HEK293 (cell line): ENCODE measurements at regions not wholly inside any gene's neighbourhood (a gene's known extent, or its start where the extent isn't known, plus 50 kb on each side); places are given as distances from the start of the nearest gene placed in this dataset.

Experiments
- CTCF ChIA-PET: fragments of 350-600 bp; formaldehyde crosslinking; extraction: SDS; loops from one replicate; lab custom pipeline; 2021; ENCODE audit warnings: antibody characterized with exemption; lab: Yijun Ruan, JAX
- POLR2A ChIA-PET: fragments of 300-600 bp; formaldehyde crosslinking; extraction: SDS; loops from one replicate; lab custom pipeline; 2020; ENCODE audit warnings: antibody characterized with exemption, inconsistent platforms; lab: Yijun Ruan, JAX
- H3K27ac ChIP-seq: fragments of 200-500 bp; sonication (Bioruptor generic); 2 replicates; pipeline ENCODE4 v1.5.1; 2014; ENCODE audit warnings: low read depth, low read length, control low read depth, inconsistent platforms; ENCODE audit errors: extremely low read depth
- H3K36me3 ChIP-seq, 2 experiments: fragments of 200-500 bp in 1 of 2; sonication (Bioruptor generic) in 1 of 2; 1 replicate in 1 of 2; 2 replicates in 1 of 2; pipeline ENCODE4 v1.5.1; 2014 to 2017; ENCODE audit warnings: inconsistent platforms in 2 of 2, low read length in 2 of 2; ENCODE audit not compliant: control insufficient read depth in 2 of 2, insufficient read depth in 1 of 2
- H3K4me1 ChIP-seq: fragments of 200-500 bp; sonication (Bioruptor generic); 2 replicates; pipeline ENCODE4 v1.5.1; 2014; ENCODE audit warnings: mild to moderate bottlenecking, low read length, inconsistent platforms; ENCODE audit not compliant: control insufficient read depth, insufficient read depth
- H3K4me3 ChIP-seq: 2 replicates; pipeline ENCODE4 v1.5.1; 2011; ENCODE audit warnings: low read depth, mild to moderate bottlenecking, control low read depth, low read length, moderate library complexity
- H3K9me3 ChIP-seq: fragments of 200-500 bp; sonication (Bioruptor generic); 2 replicates; pipeline ENCODE4 v1.5.1; 2014; ENCODE audit warnings: low read depth, low read length, inconsistent platforms; ENCODE audit not compliant: control insufficient read depth, insufficient read depth
- HOXA7 ChIP-seq: sonication (generic); formaldehyde crosslinking; IDR thresholded peaks from 2 replicates; pipeline ENCODE4 v1.8.1; 2022; ENCODE audit warnings: missing genetic modification reagents, borderline replicate concordance
- HOXC10 ChIP-seq: sonication (generic); formaldehyde crosslinking; IDR thresholded peaks from 2 replicates; pipeline ENCODE4 v1.8.1; 2023; ENCODE audit warnings: mild to moderate bottlenecking, missing genetic modification reagents
- RBAK ChIP-seq: fragments of 450-650 bp; formaldehyde crosslinking; IDR thresholded peaks from 2 replicates; pipeline ENCODE4 v1.5.1; 2016; ENCODE audit warnings: missing biosample characterization, missing genetic modification characterization
- SCRT2 ChIP-seq: fragments of 450-650 bp; formaldehyde crosslinking; IDR thresholded peaks from 2 replicates; pipeline ENCODE4 v1.5.1; 2016; ENCODE audit warnings: missing biosample characterization, missing genetic modification characterization
- ZBTB48 ChIP-seq: fragments of 450-650 bp; formaldehyde crosslinking; IDR thresholded peaks from 2 replicates; pipeline ENCODE4 v1.5.1; 2016; ENCODE audit warnings: missing biosample characterization, missing genetic modification characterization
- ZFP41 ChIP-seq: fragments of 450-650 bp; formaldehyde crosslinking; IDR thresholded peaks from 2 replicates; pipeline ENCODE4 v1.5.1; 2016; ENCODE audit warnings: missing biosample characterization, missing genetic modification characterization, borderline replicate concordance
- ZNF211 ChIP-seq: fragments of 450-650 bp; formaldehyde crosslinking; IDR thresholded peaks from 2 replicates; pipeline ENCODE4 v1.5.1; 2016; ENCODE audit warnings: low read depth, missing biosample characterization, missing genetic modification characterization
- ZNF433 ChIP-seq: fragments of 450-650 bp; formaldehyde crosslinking; IDR thresholded peaks from 2 replicates; pipeline ENCODE4 v1.5.1; 2016; ENCODE audit warnings: missing biosample characterization, missing genetic modification characterization, low read depth
- ZNF555 ChIP-seq: fragments of 450-650 bp; formaldehyde crosslinking; conservative IDR thresholded peaks from 2 replicates; pipeline ENCODE4 v1.5.1; 2017; ENCODE audit warnings: missing biosample characterization, mild to moderate bottlenecking, missing genetic modification characterization, inconsistent platforms
- ZNF623 ChIP-seq: fragments of 450-650 bp; formaldehyde crosslinking; IDR thresholded peaks from 2 replicates; pipeline ENCODE4 v1.5.1; 2016; ENCODE audit warnings: missing biosample characterization, missing genetic modification characterization
- ZNF660 ChIP-seq: fragments of 450-650 bp; IDR thresholded peaks from 2 replicates; pipeline ENCODE4 v1.5.1; 2018; ENCODE audit warnings: missing biosample characterization, mild to moderate bottlenecking, missing genetic modification characterization
- ZNF707 ChIP-seq: fragments of 450-650 bp; formaldehyde crosslinking; IDR thresholded peaks from 2 replicates; pipeline ENCODE4 v1.5.1; 2016; ENCODE audit warnings: missing biosample characterization, missing genetic modification characterization
- TF ChIP-seq, protein P1 (sequence below): fragments of 450-650 bp; formaldehyde crosslinking; IDR thresholded peaks from 2 replicates; pipeline ENCODE4 v1.5.1; 2016; ENCODE audit warnings: missing biosample characterization, missing genetic modification characterization
- TF ChIP-seq, protein P2 (sequence below): fragments of 450-650 bp; formaldehyde crosslinking; IDR thresholded peaks from 2 replicates; pipeline ENCODE4 v1.5.1; 2017; ENCODE audit warnings: missing biosample characterization, missing genetic modification characterization
- TF ChIP-seq, protein P3 (sequence below): fragments of 450-650 bp; formaldehyde crosslinking; IDR thresholded peaks from 2 replicates; pipeline ENCODE4 v1.5.1; 2016; ENCODE audit warnings: missing biosample characterization, missing genetic modification characterization
- TF ChIP-seq, protein P4 (sequence below): fragments of 450-650 bp; formaldehyde crosslinking; IDR thresholded peaks from 2 replicates; pipeline ENCODE4 v1.5.1; 2016; ENCODE audit warnings: missing biosample characterization, missing genetic modification characterization
- TF ChIP-seq, protein P5 (sequence below): fragments of 450-650 bp; formaldehyde crosslinking; optimal IDR thresholded peaks from 2 replicates; pipeline ENCODE3; 2016; ENCODE audit warnings: missing biosample characterization, mild to moderate bottlenecking, missing genetic modification characterization
- TF ChIP-seq, protein P6 (sequence below): fragments of 450-650 bp; formaldehyde crosslinking; IDR thresholded peaks from 2 replicates; pipeline ENCODE4 v1.5.1; 2016; ENCODE audit warnings: missing biosample characterization, missing genetic modification characterization
- TF ChIP-seq, protein P7 (sequence below): fragments of 450-650 bp; formaldehyde crosslinking; IDR thresholded peaks from 2 replicates; pipeline ENCODE4 v1.5.1; 2016; ENCODE audit warnings: missing biosample characterization, missing genetic modification characterization

DNA sequence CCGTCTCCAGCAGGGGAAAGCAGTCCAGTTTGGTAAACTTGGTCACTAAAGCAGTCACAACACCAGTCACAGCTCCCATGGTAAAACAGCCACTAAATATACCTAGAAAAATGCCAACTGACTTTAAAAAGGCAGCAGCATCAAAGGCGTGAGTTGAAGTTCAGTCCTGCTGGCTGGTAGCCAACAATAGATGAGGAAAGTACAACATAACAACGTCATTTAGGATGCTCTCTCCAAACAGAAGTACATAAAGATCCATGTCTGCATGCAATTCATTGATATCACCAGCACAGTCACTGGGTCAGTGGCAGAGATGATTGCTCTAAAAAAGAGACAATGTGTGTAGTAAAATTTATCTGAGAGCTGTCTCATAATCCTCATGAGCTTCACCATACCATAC is 59.3 kb upstream of the TMPO start:
- H3K9me3 ChIP-seq = no peaks in the 10 kb centered on the region
- no peak overlapping the region for H3K4me3 ChIP-seq
- TF ChIP-seq ZNF660 (tag by site-specific recombination) (no peak), HOXC10 (CRISPR knock-in tag) (no peak), RBAK (no peak), HOXA7 (CRISPR knock-in tag) (no peak), ZNF433 (no peak), ZNF211 (tag by site-specific recombination) (no peak), SCRT2 (no peak), ZNF707 (tag by site-specific recombination) (no peak), ZFP41 (no peak), ZNF555 (tag by site-specific recombination) (no peak), ZBTB48 (no peak), ZNF623 (tag by site-specific recombination) (no peak)
- TF ChIP-seq, protein P1, sequence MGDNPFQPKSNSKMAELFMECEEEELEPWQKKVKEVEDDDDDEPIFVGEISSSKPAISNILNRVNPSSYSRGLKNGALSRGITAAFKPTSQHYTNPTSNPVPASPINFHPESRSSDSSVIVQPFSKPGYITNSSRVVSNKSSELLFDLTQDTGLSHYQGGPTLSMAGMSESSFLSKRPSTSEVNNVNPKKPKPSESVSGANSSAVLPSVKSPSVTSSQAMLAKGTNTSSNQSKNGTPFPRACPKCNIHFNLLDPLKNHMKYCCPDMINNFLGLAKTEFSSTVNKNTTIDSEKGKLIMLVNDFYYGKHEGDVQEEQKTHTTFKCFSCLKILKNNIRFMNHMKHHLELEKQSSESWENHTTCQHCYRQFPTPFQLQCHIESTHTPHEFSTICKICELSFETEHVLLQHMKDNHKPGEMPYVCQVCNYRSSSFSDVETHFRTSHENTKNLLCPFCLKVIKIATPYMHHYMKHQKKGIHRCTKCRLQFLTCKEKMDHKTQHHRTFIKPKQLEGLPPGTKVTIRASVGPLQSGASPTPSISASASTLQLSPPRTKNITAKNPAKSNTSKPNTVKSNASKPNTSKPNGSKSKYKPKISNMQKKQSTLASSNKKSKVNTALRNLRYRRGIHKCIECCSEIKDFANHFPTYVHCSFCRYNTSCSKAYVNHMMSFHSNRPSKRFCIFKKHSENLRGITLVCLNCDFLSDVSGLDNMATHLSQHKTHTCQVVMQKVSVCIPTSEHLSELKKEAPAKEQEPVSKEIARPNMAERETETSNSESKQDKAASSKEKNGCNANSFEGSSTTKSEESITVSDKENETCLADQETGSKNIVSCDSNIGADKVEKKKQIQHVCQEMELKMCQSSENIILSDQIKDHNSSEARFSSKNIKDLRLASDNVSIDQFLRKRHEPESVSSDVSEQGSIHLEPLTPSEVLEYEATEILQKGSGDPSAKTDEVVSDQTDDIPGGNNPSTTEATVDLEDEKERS (tag by site-specific recombination) = no peak
- TF ChIP-seq, protein P2, sequence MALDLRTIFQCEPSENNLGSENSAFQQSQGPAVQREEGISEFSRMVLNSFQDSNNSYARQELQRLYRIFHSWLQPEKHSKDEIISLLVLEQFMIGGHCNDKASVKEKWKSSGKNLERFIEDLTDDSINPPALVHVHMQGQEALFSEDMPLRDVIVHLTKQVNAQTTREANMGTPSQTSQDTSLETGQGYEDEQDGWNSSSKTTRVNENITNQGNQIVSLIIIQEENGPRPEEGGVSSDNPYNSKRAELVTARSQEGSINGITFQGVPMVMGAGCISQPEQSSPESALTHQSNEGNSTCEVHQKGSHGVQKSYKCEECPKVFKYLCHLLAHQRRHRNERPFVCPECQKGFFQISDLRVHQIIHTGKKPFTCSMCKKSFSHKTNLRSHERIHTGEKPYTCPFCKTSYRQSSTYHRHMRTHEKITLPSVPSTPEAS = no peak
- TF ChIP-seq, protein P3, sequence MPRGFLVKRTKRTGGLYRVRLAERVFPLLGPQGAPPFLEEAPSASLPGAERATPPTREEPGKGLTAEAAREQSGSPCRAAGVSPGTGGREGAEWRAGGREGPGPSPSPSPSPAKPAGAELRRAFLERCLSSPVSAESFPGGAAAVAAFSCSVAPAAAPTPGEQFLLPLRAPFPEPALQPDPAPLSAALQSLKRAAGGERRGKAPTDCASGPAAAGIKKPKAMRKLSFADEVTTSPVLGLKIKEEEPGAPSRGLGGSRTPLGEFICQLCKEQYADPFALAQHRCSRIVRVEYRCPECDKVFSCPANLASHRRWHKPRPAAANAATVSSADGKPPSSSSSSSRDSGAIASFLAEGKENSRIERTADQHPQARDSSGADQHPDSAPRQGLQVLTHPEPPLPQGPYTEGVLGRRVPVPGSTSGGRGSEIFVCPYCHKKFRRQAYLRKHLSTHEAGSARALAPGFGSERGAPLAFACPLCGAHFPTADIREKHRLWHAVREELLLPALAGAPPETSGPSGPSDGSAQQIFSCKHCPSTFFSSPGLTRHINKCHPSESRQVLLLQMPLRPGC (tag by site-specific recombination) = no peak
- TF ChIP-seq, protein P4, sequence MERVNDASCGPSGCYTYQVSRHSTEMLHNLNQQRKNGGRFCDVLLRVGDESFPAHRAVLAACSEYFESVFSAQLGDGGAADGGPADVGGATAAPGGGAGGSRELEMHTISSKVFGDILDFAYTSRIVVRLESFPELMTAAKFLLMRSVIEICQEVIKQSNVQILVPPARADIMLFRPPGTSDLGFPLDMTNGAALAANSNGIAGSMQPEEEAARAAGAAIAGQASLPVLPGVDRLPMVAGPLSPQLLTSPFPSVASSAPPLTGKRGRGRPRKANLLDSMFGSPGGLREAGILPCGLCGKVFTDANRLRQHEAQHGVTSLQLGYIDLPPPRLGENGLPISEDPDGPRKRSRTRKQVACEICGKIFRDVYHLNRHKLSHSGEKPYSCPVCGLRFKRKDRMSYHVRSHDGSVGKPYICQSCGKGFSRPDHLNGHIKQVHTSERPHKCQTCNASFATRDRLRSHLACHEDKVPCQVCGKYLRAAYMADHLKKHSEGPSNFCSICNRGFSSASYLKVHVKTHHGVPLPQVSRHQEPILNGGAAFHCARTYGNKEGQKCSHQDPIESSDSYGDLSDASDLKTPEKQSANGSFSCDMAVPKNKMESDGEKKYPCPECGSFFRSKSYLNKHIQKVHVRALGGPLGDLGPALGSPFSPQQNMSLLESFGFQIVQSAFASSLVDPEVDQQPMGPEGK (tag by site-specific recombination) = no peak
- TF ChIP-seq, protein P5, sequence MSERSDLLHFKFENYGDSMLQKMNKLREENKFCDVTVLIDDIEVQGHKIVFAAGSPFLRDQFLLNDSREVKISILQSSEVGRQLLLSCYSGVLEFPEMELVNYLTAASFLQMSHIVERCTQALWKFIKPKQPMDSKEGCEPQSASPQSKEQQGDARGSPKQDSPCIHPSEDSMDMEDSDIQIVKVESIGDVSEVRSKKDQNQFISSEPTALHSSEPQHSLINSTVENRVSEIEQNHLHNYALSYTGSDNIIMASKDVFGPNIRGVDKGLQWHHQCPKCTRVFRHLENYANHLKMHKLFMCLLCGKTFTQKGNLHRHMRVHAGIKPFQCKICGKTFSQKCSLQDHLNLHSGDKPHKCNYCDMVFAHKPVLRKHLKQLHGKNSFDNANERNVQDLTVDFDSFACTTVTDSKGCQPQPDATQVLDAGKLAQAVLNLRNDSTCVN = no peak
- TF ChIP-seq, protein P6, sequence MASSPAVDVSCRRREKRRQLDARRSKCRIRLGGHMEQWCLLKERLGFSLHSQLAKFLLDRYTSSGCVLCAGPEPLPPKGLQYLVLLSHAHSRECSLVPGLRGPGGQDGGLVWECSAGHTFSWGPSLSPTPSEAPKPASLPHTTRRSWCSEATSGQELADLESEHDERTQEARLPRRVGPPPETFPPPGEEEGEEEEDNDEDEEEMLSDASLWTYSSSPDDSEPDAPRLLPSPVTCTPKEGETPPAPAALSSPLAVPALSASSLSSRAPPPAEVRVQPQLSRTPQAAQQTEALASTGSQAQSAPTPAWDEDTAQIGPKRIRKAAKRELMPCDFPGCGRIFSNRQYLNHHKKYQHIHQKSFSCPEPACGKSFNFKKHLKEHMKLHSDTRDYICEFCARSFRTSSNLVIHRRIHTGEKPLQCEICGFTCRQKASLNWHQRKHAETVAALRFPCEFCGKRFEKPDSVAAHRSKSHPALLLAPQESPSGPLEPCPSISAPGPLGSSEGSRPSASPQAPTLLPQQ (tag by site-specific recombination) = no peak
- TF ChIP-seq, protein P7, sequence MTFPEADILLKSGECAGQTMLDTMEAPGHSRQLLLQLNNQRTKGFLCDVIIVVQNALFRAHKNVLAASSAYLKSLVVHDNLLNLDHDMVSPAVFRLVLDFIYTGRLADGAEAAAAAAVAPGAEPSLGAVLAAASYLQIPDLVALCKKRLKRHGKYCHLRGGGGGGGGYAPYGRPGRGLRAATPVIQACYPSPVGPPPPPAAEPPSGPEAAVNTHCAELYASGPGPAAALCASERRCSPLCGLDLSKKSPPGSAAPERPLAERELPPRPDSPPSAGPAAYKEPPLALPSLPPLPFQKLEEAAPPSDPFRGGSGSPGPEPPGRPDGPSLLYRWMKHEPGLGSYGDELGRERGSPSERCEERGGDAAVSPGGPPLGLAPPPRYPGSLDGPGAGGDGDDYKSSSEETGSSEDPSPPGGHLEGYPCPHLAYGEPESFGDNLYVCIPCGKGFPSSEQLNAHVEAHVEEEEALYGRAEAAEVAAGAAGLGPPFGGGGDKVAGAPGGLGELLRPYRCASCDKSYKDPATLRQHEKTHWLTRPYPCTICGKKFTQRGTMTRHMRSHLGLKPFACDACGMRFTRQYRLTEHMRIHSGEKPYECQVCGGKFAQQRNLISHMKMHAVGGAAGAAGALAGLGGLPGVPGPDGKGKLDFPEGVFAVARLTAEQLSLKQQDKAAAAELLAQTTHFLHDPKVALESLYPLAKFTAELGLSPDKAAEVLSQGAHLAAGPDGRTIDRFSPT (tag by site-specific recombination) = no peak
- no peaks in the 10 kb centered on the region for H3K36me3 ChIP-seq
- POLR2A ChIA-PET = interaction anchor here (1.1 kb wide), 1 partner anchor 14 kb away, joined by 3 read pairs; no protein-coding TSS in a partner anchor
- H3K4me1 ChIP-seq = no peaks in the 10 kb centered on the region
- H3K27ac ChIP-seq = no peak overlapping the region
- CTCF ChIA-PET = interaction anchor here (0.7 to 1.2 kb wide), 4 partner anchors 34 to 1266 kb away, joined by 3 read pairs; no protein-coding TSS in a partner anchor
